ENCODE measurements at regions not wholly inside any gene's neighbourhood (a gene's known extent, or its start where the extent isn't known, plus 50 kb on each side); places are given as distances from the start of the nearest gene placed in this dataset.
A peak's percentile ranks its signal among the peaks of the same experiment; 100 is the strongest.

DNA sequence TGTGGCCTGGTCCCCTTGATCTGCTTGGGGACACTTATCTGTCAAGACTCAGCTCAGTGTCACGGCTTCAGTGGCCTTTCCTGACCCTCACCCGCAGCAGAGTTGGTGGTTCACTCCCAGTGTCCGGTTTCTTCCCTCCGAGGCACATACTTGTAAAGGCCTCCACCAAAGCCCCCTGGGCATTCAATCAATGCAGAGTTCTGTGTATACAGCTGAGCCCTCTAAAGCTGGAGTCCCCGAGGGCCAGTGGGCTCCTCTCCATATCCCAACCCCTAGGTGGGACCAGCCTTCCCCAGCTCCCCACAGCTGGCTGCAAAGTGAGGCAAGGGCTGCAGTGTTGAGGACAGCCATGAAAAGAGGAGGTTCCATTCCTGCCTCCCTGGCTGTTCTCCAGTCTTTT, 70.9 kb upstream of the RGMA start:
- no peak overlapping the region for H3K27ac ChIP-seq
- H3K27me3 ChIP-seq (replicated peaks; ENCODE audit: insufficient read depth) = no peaks in the 10 kb centered on the region
- H3K4me1 ChIP-seq (ENCODE audit: control insufficient read depth in 1 of 2, low read depth in 2 of 2) = no peaks in the 10 kb centered on the region
- H3K9me3 ChIP-seq = no peaks in the 10 kb centered on the region
- no peak for ATAC-seq (ENCODE audit: insufficient number of reproducible peaks, low FRiP score, low read depth)
- TF ChIP-seq, protein P1, sequence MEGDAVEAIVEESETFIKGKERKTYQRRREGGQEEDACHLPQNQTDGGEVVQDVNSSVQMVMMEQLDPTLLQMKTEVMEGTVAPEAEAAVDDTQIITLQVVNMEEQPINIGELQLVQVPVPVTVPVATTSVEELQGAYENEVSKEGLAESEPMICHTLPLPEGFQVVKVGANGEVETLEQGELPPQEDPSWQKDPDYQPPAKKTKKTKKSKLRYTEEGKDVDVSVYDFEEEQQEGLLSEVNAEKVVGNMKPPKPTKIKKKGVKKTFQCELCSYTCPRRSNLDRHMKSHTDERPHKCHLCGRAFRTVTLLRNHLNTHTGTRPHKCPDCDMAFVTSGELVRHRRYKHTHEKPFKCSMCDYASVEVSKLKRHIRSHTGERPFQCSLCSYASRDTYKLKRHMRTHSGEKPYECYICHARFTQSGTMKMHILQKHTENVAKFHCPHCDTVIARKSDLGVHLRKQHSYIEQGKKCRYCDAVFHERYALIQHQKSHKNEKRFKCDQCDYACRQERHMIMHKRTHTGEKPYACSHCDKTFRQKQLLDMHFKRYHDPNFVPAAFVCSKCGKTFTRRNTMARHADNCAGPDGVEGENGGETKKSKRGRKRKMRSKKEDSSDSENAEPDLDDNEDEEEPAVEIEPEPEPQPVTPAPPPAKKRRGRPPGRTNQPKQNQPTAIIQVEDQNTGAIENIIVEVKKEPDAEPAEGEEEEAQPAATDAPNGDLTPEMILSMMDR (IDR thresholded peaks at IDR 0.05) = no peak
- DNase-seq (ENCODE audit: low spot score) = no peak
- no peaks in the 10 kb centered on the region for H3K36me3 ChIP-seq
- no peak overlapping the region for H3K4me3 ChIP-seq

DNA sequence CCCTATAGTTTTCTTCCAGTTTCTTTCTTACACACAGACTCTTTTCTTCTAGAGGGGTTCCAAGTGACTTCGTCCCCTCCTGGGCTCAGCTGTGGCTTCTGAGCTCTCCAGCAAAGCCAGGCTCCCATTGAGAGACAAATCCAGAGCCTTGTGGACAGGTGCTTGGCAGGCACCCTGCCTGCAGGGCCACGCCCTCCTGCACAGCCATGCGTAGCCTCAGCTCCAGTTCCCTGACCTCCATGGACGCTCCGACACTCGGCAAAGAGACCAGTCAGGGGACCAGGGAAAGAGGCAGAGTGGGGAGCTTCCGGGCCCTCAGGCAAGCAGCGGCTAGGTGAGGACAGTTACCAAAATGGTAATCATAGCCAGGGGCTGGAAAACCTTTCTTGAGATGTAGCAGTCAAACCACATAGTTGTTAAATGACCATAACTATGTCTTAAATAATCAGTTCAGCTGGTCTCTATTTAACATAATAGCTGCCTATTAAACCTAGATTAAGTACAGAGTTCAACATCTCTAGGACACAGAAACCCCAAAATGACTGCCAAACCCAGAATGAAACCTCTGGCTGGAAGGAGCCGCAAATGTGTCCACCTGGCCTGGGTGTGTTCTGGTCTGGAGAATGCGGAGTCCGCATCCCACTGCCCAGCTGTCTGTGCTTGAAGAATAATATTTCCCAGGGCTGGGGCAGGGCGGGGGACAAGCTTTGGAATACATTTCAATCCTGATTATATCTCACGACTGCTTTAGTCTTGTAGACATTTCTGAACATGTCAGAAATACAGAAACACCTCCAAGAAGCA, 69.3 kb upstream of the RGMA start:
- Histone ChIP-seq H3K9me3 (no peaks in the 10 kb centered on the region), H3K27ac (no peak overlapping the region), H3K27me3 (replicated peaks; ENCODE audit: insufficient read depth) (no peaks in the 10 kb centered on the region), H3K4me3 (no peak overlapping the region), H3K4me1 (ENCODE audit: control insufficient read depth in 1 of 2, low read depth in 2 of 2) (peaks cover under 1 to 13% of the 10 kb centered on the region in 2 donors), H3K36me3 (no peaks in the 10 kb centered on the region)
- DNase-seq (ENCODE audit: low spot score) (no peak), ATAC-seq (ENCODE audit: insufficient number of reproducible peaks, low FRiP score, low read depth) (no peak)
- TF ChIP-seq, protein P1 (IDR thresholded peaks at IDR 0.05) = no peak

- Histone ChIP-seq H3K4me1 (ENCODE audit: control insufficient read depth in 1 of 2, low read depth in 2 of 2) (peaks cover 6 to 28% of the 10 kb centered on the region in 2 donors), H3K27ac (no peak overlapping the region), H3K9me3 (no peaks in the 10 kb centered on the region), H3K36me3 (no peaks in the 10 kb centered on the region), H3K27me3 (replicated peaks; ENCODE audit: insufficient read depth) (no peaks in the 10 kb centered on the region), H3K4me3 (no peak overlapping the region)
- ATAC-seq (ENCODE audit: insufficient number of reproducible peaks, low FRiP score, low read depth) = no peak
- no peak for DNase-seq (ENCODE audit: low spot score)
- TF ChIP-seq, protein P1 (IDR thresholded peaks at IDR 0.05) = no peak
Measured at GRCh38 chr15:93154666-93155065, 65.7 kb upstream of the RGMA start.

GRCh38 chr15:93152951-93153350, 63.9 kb upstream of the RGMA start:
- Histone ChIP-seq H3K4me1 (ENCODE audit: control insufficient read depth in 1 of 2, low read depth in 2 of 2) (peaks cover 7 to 29% of the 10 kb centered on the region in 2 donors), H3K27me3 (replicated peaks; ENCODE audit: insufficient read depth) (no peaks in the 10 kb centered on the region), H3K4me3 (peak overlapping the region; percentile 25), H3K9me3 (no peaks in the 10 kb centered on the region), H3K27ac (no peak overlapping the region), H3K36me3 (no peaks in the 10 kb centered on the region)
- peak; percentile 17 for DNase-seq (ENCODE audit: low spot score)
- TF ChIP-seq, protein P1 (IDR thresholded peaks at IDR 0.05) = no peak
- ATAC-seq (ENCODE audit: insufficient number of reproducible peaks, low FRiP score, low read depth) = no peak

DNA sequence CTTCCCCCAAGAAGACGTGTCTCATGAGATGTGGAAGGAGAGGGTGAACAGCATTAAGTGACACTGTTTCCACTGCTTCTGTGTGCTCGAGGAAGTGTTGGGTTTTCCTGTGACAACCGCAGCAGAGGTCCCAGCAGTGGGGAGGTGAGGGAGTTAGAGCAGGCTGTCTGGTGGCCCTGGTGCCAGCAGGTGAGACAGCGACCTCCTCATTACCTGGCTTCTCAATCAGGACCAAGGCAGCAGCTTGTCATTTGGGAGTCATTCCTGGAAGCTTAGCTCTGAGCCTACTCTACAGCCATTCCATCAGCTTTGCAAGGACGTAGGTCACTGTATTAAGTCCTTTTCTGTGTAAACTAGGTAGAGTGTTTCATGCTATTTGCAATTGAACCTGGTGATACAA, 63.3 kb upstream of the RGMA start:
- ATAC-seq (ENCODE audit: insufficient number of reproducible peaks, low FRiP score, low read depth) = no peak
- H3K36me3 ChIP-seq = no peaks in the 10 kb centered on the region
- no peaks in the 10 kb centered on the region for H3K9me3 ChIP-seq
- DNase-seq (ENCODE audit: low spot score) = no peak
- no peaks in the 10 kb centered on the region for H3K27me3 ChIP-seq (replicated peaks; ENCODE audit: insufficient read depth)
- peaks cover 7 to 29% of the 10 kb centered on the region in 2 donors for H3K4me1 ChIP-seq (ENCODE audit: control insufficient read depth in 1 of 2, low read depth in 2 of 2)
- TF ChIP-seq, protein P1 (IDR thresholded peaks at IDR 0.05) = no peak
- no peak overlapping the region for H3K4me3 ChIP-seq
- H3K27ac ChIP-seq = no peak overlapping the region
